Astrocyte (in vitro differentiated cells and primary cell): ENCODE measurements at regions not wholly inside any gene's neighbourhood (a gene's known extent, or its start where the extent isn't known, plus 50 kb on each side); places are given as distances from the start of the nearest gene placed in this dataset.

Experiments
- EZH2 ChIP-seq: IDR thresholded peaks from 2 replicates; pipeline ENCODE4 v1.6.1; 2012; ENCODE audit warnings: mild to moderate bottlenecking, low read length, inconsistent platforms; ENCODE audit not compliant: insufficient read depth
- TF ChIP-seq, protein P1 (sequence below): IDR thresholded peaks from 2 replicates; pipeline ENCODE4 v1.5.1; 2011; ENCODE audit warnings: low read depth, mild to moderate bottlenecking, inconsistent platforms, low read length, moderate library complexity; ENCODE audit not compliant: insufficient read depth

DNA sequence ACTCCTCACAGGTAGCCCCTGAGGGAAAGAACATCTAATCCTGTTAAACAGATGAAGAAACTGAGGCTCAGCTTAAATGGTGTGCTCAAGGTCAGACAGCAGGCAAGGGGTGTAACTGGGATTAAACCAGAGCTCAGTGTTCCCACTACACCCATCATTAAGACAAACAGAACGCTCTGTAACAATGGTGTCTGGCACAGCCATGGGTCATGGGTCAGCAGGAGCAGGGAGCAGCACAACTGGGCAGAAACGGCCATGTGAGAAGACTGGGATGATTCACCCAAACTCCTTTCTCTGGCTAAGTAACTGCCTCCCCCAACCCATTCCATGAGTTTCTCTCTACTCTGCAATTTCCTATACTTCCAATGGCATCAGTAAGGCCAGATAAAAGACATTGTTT lies 85.5 kb upstream of the PDE1C start:
- TF ChIP-seq, protein P1, sequence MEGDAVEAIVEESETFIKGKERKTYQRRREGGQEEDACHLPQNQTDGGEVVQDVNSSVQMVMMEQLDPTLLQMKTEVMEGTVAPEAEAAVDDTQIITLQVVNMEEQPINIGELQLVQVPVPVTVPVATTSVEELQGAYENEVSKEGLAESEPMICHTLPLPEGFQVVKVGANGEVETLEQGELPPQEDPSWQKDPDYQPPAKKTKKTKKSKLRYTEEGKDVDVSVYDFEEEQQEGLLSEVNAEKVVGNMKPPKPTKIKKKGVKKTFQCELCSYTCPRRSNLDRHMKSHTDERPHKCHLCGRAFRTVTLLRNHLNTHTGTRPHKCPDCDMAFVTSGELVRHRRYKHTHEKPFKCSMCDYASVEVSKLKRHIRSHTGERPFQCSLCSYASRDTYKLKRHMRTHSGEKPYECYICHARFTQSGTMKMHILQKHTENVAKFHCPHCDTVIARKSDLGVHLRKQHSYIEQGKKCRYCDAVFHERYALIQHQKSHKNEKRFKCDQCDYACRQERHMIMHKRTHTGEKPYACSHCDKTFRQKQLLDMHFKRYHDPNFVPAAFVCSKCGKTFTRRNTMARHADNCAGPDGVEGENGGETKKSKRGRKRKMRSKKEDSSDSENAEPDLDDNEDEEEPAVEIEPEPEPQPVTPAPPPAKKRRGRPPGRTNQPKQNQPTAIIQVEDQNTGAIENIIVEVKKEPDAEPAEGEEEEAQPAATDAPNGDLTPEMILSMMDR, result no peak
- no peak for TF ChIP-seq EZH2
